ENCODE measurements at regions not wholly inside any gene's neighbourhood (a gene's known extent, or its start where the extent isn't known, plus 50 kb on each side); places are given as distances from the start of the nearest gene placed in this dataset.

DNA sequence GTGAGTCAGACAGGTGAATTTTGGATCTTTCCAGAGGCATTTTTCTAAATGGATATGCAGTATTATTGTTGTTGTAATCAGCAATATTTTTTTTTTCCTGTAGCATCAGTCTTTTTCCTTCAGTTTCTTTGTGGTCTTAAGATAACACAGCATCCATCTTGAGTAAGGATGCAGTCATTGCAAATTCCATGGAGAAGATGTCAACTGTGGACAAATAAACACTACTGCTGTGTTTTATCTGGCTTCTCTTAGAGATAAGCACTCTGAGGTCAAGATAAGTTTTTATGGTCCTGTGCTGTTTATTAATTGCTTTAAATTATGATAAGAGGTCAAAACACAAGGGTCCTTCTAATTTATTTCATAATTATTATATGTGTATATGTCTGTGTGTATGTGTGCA lies 1255.7 kb downstream of the ADGRL3 start:
- no peak for TF ChIP-seq POLR2AphosphoS5 (IDR thresholded peaks at IDR 0.05; ENCODE audit: low read depth, low read length)
- no peak for TF ChIP-seq POLR2A (IDR thresholded peaks at IDR 0.05; ENCODE audit: low read depth, low read length)
